ENCODE measurements at regions not wholly inside any gene's neighbourhood (a gene's known extent, or its start where the extent isn't known, plus 50 kb on each side); places are given as distances from the start of the nearest gene placed in this dataset.

DNA sequence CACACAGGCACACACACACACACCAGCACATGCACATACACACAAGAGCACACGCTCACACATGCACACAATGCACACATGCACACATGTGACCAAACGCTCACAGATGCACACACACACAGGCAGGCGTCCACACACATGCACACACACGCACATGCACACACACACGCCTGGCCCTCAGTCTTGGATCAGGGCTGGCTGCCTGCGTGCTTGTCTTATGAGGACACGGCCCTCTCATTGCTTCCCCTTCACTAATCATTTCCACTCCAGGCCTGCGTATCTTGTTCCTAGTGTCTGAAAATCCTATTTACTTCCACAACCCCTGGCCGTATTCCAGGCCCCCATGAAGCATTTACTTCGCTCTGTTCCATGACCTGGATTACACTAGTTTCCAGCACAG, 740.5 kb downstream of the BRD1 start:
- no peaks in the 10 kb centered on the region for H3K36me3 ChIP-seq (ENCODE audit: control insufficient read depth in 2 of 2, insufficient read depth in 2 of 2, low read length in 2 of 2)

GRCh38 chr22:49086606-49087157, 741.0 kb downstream of the BRD1 start:
- H3K36me3 ChIP-seq (ENCODE audit: control insufficient read depth in 2 of 2, insufficient read depth in 2 of 2, low read length in 2 of 2) = no peaks in the 10 kb centered on the region
- H3K9ac ChIP-seq (ENCODE audit: low read depth in 1 of 2, low read length in 2 of 2) = no peak overlapping the region
- no peaks in the 10 kb centered on the region for H3K4me1 ChIP-seq (ENCODE audit: control insufficient read depth in 2 of 2, insufficient read depth in 2 of 2, low read length in 2 of 2)
- no peaks in the 10 kb centered on the region for H3K27me3 ChIP-seq (ENCODE audit: control insufficient read depth in 2 of 2, insufficient read depth in 2 of 2, low read length in 2 of 2)
- no peaks in the 10 kb centered on the region for H3K9me3 ChIP-seq (ENCODE audit: control insufficient read depth in 2 of 2, low read length in 2 of 2)
- H3K4me3 ChIP-seq (ENCODE audit: low read length in 2 of 2) = no peak overlapping the region
- H3K27ac ChIP-seq (ENCODE audit: low read depth in 2 of 2, low read length in 2 of 2) = no peak overlapping the region

More for the DNA sequence above, 740.5 kb downstream of the BRD1 start:
- Histone ChIP-seq H3K27ac (ENCODE audit: low read depth in 2 of 2, low read length in 2 of 2) (no peak overlapping the region), H3K9ac (ENCODE audit: low read depth in 1 of 2, low read length in 2 of 2) (no peak overlapping the region), H3K9me3 (ENCODE audit: control insufficient read depth in 2 of 2, low read length in 2 of 2) (no peaks in the 10 kb centered on the region), H3K4me3 (ENCODE audit: low read length in 2 of 2) (no peak overlapping the region), H3K4me1 (ENCODE audit: control insufficient read depth in 2 of 2, insufficient read depth in 2 of 2, low read length in 2 of 2) (no peaks in the 10 kb centered on the region), H3K27me3 (ENCODE audit: control insufficient read depth in 2 of 2, insufficient read depth in 2 of 2, low read length in 2 of 2) (no peaks in the 10 kb centered on the region)

DNA sequence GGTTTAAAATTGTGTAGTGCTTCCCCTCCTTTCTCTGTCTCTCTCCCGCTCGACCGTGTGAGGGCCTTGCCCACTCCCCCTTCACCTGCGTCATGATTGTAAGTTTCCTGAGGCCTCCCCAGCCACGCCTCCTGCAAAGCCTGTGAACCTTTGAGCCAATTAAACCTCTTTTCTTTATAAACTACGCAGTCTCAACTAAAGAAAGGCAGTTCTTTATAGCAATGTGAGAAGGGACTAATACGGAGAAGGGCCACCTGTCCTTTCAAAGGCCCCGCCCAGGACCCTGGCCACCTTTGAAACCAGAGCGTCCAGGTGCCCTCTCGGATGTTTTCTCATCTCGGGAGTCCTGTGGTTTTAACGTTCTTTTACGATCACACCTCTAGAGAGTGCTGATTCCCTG, 741.5 kb downstream of the BRD1 start:
- Histone ChIP-seq H3K4me3 (ENCODE audit: low read length in 2 of 2) (no peak overlapping the region), H3K4me1 (ENCODE audit: control insufficient read depth in 2 of 2, insufficient read depth in 2 of 2, low read length in 2 of 2) (no peaks in the 10 kb centered on the region), H3K27ac (ENCODE audit: low read depth in 2 of 2, low read length in 2 of 2) (no peak overlapping the region), H3K27me3 (ENCODE audit: control insufficient read depth in 2 of 2, insufficient read depth in 2 of 2, low read length in 2 of 2) (no peaks in the 10 kb centered on the region), H3K9me3 (ENCODE audit: control insufficient read depth in 2 of 2, low read length in 2 of 2) (no peaks in the 10 kb centered on the region), H3K36me3 (ENCODE audit: control insufficient read depth in 2 of 2, insufficient read depth in 2 of 2, low read length in 2 of 2) (no peaks in the 10 kb centered on the region), H3K9ac (ENCODE audit: low read depth in 1 of 2, low read length in 2 of 2) (no peak overlapping the region)

- H3K27me3 ChIP-seq (ENCODE audit: control insufficient read depth in 2 of 2, insufficient read depth in 2 of 2, low read length in 2 of 2) = no peaks in the 10 kb centered on the region
- H3K4me3 ChIP-seq (ENCODE audit: low read length in 2 of 2) = no peak overlapping the region
- H3K4me1 ChIP-seq (ENCODE audit: control insufficient read depth in 2 of 2, insufficient read depth in 2 of 2, low read length in 2 of 2) = no peaks in the 10 kb centered on the region
- H3K27ac ChIP-seq (ENCODE audit: low read depth in 2 of 2, low read length in 2 of 2) = no peak overlapping the region
- no peaks in the 10 kb centered on the region for H3K36me3 ChIP-seq (ENCODE audit: control insufficient read depth in 2 of 2, insufficient read depth in 2 of 2, low read length in 2 of 2)
- H3K9me3 ChIP-seq (ENCODE audit: control insufficient read depth in 2 of 2, low read length in 2 of 2) = no peaks in the 10 kb centered on the region
- no peak overlapping the region for H3K9ac ChIP-seq (ENCODE audit: low read depth in 1 of 2, low read length in 2 of 2)
Observed at GRCh38 chr22:49084206-49084605, 743.5 kb downstream of the BRD1 start.

GRCh38 chr22:49083607-49084006, 744.1 kb downstream of the BRD1 start:
- Histone ChIP-seq H3K27ac (ENCODE audit: low read depth in 2 of 2, low read length in 2 of 2) (no peak overlapping the region), H3K4me1 (ENCODE audit: control insufficient read depth in 2 of 2, insufficient read depth in 2 of 2, low read length in 2 of 2) (no peaks in the 10 kb centered on the region), H3K4me3 (ENCODE audit: low read length in 2 of 2) (no peak overlapping the region), H3K36me3 (ENCODE audit: control insufficient read depth in 2 of 2, insufficient read depth in 2 of 2, low read length in 2 of 2) (no peaks in the 10 kb centered on the region), H3K27me3 (ENCODE audit: control insufficient read depth in 2 of 2, insufficient read depth in 2 of 2, low read length in 2 of 2) (no peaks in the 10 kb centered on the region), H3K9me3 (ENCODE audit: control insufficient read depth in 2 of 2, low read length in 2 of 2) (no peaks in the 10 kb centered on the region), H3K9ac (ENCODE audit: low read depth in 1 of 2, low read length in 2 of 2) (no peak overlapping the region)

GRCh38 chr22:49082451-49082850, 745.2 kb downstream of the BRD1 start:
- Histone ChIP-seq H3K4me3 (ENCODE audit: low read length in 2 of 2) (no peak overlapping the region), H3K36me3 (ENCODE audit: control insufficient read depth in 2 of 2, insufficient read depth in 2 of 2, low read length in 2 of 2) (no peaks in the 10 kb centered on the region), H3K9ac (ENCODE audit: low read depth in 1 of 2, low read length in 2 of 2) (no peak overlapping the region), H3K27me3 (ENCODE audit: control insufficient read depth in 2 of 2, insufficient read depth in 2 of 2, low read length in 2 of 2) (no peaks in the 10 kb centered on the region), H3K9me3 (ENCODE audit: control insufficient read depth in 2 of 2, low read length in 2 of 2) (no peaks in the 10 kb centered on the region), H3K27ac (ENCODE audit: low read depth in 2 of 2, low read length in 2 of 2) (no peak overlapping the region), H3K4me1 (ENCODE audit: control insufficient read depth in 2 of 2, insufficient read depth in 2 of 2, low read length in 2 of 2) (no peaks in the 10 kb centered on the region)

DNA sequence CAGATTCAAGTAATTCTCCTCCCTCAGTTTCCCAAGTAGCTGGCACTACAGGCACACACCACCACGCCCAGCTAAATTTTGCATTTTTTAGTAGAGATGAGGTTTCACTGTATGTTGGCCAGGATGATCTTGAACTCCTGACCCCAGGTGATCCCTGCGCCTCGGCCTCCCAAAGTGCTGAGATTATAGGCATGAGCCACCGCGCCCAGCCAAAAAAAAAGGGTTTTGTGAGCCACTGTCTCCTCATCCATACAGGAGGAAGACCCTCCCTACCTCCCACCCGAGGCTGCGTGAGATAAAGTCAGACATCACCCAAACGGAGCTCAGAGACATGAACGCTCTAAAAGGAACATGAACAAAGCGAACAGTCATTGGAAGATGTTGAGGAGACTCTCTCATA, 745.7 kb downstream of the BRD1 start:
- Histone ChIP-seq H3K9me3 (ENCODE audit: control insufficient read depth in 2 of 2, low read length in 2 of 2) (no peaks in the 10 kb centered on the region), H3K9ac (ENCODE audit: low read depth in 1 of 2, low read length in 2 of 2) (no peak overlapping the region), H3K27me3 (ENCODE audit: control insufficient read depth in 2 of 2, insufficient read depth in 2 of 2, low read length in 2 of 2) (no peaks in the 10 kb centered on the region), H3K27ac (ENCODE audit: low read depth in 2 of 2, low read length in 2 of 2) (no peak overlapping the region), H3K4me1 (ENCODE audit: control insufficient read depth in 2 of 2, insufficient read depth in 2 of 2, low read length in 2 of 2) (no peaks in the 10 kb centered on the region), H3K36me3 (ENCODE audit: control insufficient read depth in 2 of 2, insufficient read depth in 2 of 2, low read length in 2 of 2) (no peaks in the 10 kb centered on the region), H3K4me3 (ENCODE audit: low read length in 2 of 2) (no peak overlapping the region)

DNA sequence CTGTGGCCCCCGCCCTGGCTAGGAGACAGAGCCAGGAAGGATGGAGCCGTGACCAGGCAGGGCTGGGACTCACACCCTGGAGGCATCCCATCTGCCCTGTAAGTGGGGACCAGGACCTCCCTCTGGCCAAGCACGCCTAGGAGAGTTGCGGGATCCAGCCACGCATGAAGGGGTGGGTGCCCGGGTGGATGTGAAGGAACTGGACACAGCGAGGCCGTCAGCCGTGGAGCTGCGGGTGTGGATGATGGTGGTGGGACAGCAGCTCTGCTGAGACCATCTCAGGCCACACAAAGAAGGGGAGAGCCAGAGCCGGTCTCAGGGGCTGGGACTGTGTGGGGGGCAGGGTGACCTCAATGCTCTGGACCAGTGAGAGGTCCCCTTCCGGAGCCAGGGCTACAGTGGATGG, 746.4 kb downstream of the BRD1 start:
- H3K36me3 ChIP-seq (ENCODE audit: control insufficient read depth in 2 of 2, insufficient read depth in 2 of 2, low read length in 2 of 2) = no peaks in the 10 kb centered on the region
- no peaks in the 10 kb centered on the region for H3K27me3 ChIP-seq (ENCODE audit: control insufficient read depth in 2 of 2, insufficient read depth in 2 of 2, low read length in 2 of 2)
- H3K9ac ChIP-seq (ENCODE audit: low read depth in 1 of 2, low read length in 2 of 2) = no peak overlapping the region
- H3K9me3 ChIP-seq (ENCODE audit: control insufficient read depth in 2 of 2, low read length in 2 of 2) = no peaks in the 10 kb centered on the region
- H3K27ac ChIP-seq (ENCODE audit: low read depth in 2 of 2, low read length in 2 of 2) = no peak overlapping the region
- no peaks in the 10 kb centered on the region for H3K4me1 ChIP-seq (ENCODE audit: control insufficient read depth in 2 of 2, insufficient read depth in 2 of 2, low read length in 2 of 2)
- H3K4me3 ChIP-seq (ENCODE audit: low read length in 2 of 2) = no peak overlapping the region

DNA sequence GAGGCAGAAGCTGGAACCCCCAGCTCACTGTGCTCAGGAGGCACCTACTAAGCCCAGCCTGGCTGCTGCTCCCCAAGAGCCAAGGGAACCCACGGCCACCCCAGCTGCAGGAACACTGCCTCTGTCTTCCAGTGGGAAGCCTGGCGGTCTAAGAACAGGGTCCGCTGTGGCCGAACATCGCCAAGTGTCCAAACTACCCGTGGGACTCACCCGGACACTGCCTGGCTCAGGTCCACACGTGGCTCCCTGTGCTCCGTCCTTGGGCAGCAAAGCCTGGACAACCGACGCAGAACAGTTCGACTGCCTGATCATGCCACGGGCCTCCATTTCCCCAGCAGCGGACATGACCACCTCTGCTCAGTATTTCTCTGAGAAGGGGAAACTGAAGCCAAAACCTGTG, 747.0 kb downstream of the BRD1 start:
- Histone ChIP-seq H3K36me3 (ENCODE audit: control insufficient read depth in 2 of 2, insufficient read depth in 2 of 2, low read length in 2 of 2) (no peaks in the 10 kb centered on the region), H3K4me1 (ENCODE audit: control insufficient read depth in 2 of 2, insufficient read depth in 2 of 2, low read length in 2 of 2) (no peaks in the 10 kb centered on the region), H3K9ac (ENCODE audit: low read depth in 1 of 2, low read length in 2 of 2) (no peak overlapping the region), H3K9me3 (ENCODE audit: control insufficient read depth in 2 of 2, low read length in 2 of 2) (no peaks in the 10 kb centered on the region), H3K27ac (ENCODE audit: low read depth in 2 of 2, low read length in 2 of 2) (no peak overlapping the region), H3K4me3 (ENCODE audit: low read length in 2 of 2) (no peak overlapping the region), H3K27me3 (ENCODE audit: control insufficient read depth in 2 of 2, insufficient read depth in 2 of 2, low read length in 2 of 2) (no peaks in the 10 kb centered on the region)

DNA sequence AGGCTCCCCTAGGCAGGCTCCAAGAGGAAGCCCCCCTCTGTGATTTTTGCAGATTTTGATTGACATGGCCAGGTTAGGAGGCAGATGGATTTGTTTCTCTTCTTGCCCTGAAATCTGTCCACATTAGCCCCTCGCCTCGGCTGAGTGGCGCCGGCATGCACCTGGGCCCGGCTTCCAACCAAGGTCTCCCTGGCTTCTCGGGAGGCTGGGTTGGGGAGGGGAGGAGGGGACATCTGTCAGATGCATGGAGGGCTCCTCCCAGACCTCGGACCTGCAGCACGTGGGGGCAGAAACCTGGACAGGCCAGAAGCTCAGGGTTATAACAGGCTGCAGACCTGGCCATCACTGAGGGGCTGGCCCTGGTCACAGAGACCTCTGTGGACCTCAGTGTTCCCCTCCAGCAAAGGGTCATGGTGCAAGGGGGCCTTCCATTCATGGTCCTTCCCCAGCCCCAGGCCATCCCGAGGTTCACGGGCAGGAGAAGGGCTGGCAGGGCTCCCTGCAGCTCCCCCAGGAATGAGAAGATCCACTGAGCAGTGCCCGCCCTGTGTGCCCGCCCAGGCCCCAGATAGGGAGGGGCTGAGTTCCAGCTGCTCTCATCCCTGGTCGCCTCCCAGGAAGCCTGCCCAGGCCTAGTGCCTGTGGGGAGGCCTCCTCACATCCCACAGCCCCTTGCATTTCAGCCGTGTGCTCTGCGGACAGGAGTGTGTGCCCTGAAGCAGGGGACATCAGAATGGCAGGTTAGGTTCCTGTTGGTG, 747.8 kb downstream of the BRD1 start:
- no peaks in the 10 kb centered on the region for H3K27me3 ChIP-seq (ENCODE audit: control insufficient read depth in 2 of 2, insufficient read depth in 2 of 2, low read length in 2 of 2)
- no peaks in the 10 kb centered on the region for H3K36me3 ChIP-seq (ENCODE audit: control insufficient read depth in 2 of 2, insufficient read depth in 2 of 2, low read length in 2 of 2)
- no peaks in the 10 kb centered on the region for H3K4me1 ChIP-seq (ENCODE audit: control insufficient read depth in 2 of 2, insufficient read depth in 2 of 2, low read length in 2 of 2)
- no peak overlapping the region for H3K27ac ChIP-seq (ENCODE audit: low read depth in 2 of 2, low read length in 2 of 2)
- H3K9me3 ChIP-seq (ENCODE audit: control insufficient read depth in 2 of 2, low read length in 2 of 2) = no peaks in the 10 kb centered on the region
- no peak overlapping the region for H3K4me3 ChIP-seq (ENCODE audit: low read length in 2 of 2)
- H3K9ac ChIP-seq (ENCODE audit: low read depth in 1 of 2, low read length in 2 of 2) = no peak overlapping the region
